ENCODE measurements at regions not wholly inside any gene's neighbourhood (a gene's known extent, or its start where the extent isn't known, plus 50 kb on each side); places are given as distances from the start of the nearest gene placed in this dataset.

- no peak overlapping the region for H3K4me2 ChIP-seq (ENCODE audit: insufficient read depth, low read length, poor library complexity, severe bottlenecking)
- no peak overlapping the region for H2AK5ac ChIP-seq (ENCODE audit: low read depth, low read length)
- no peaks in the 10 kb centered on the region for H3K79me1 ChIP-seq (ENCODE audit: low read depth, low read length)
- no peak overlapping the region for H4K8ac ChIP-seq (ENCODE audit: low read depth, low read length)
- no peak overlapping the region for H3K23ac ChIP-seq (ENCODE audit: low read depth, low read length, poor library complexity)
- H3K9ac ChIP-seq (ENCODE audit: low read depth, low read length, poor library complexity): no peak overlapping the region
- H3K4me3 ChIP-seq (ENCODE audit: low read length in 2 of 2): no peak overlapping the region
- no peak overlapping the region for H3K27ac ChIP-seq (replicated peaks; ENCODE audit: low read length)
- H3K14ac ChIP-seq (ENCODE audit: low read length): no peak overlapping the region
- H2BK15ac ChIP-seq (ENCODE audit: low read length): no peak overlapping the region
- no peak overlapping the region for H3K18ac ChIP-seq (ENCODE audit: low read length)
- H4K91ac ChIP-seq (ENCODE audit: low read depth, low read length, poor library complexity): no peak overlapping the region
- peaks cover 0 to 3% of the 10 kb centered on the region in 2 donors for H3K4me1 ChIP-seq (ENCODE audit: control insufficient read depth in 2 of 2, insufficient read depth in 1 of 2, low read depth in 1 of 2, low read length in 2 of 2)
- no peaks in the 10 kb centered on the region for H3K9me3 ChIP-seq (replicated peaks in 1 of 2; ENCODE audit: control insufficient read depth in 2 of 2, insufficient read depth in 1 of 2, low read depth in 1 of 2, low read length in 2 of 2)
- H3K27me3 ChIP-seq (ENCODE audit: control insufficient read depth in 3 of 3, insufficient read depth in 3 of 3, low read depth in 1 of 3, low read length in 3 of 3): no peaks in the 10 kb centered on the region
- no peaks in the 10 kb centered on the region for H3K36me3 ChIP-seq (replicated peaks in 1 of 2; ENCODE audit: control insufficient read depth in 2 of 2, insufficient read depth in 2 of 2, low read length in 2 of 2)
- no peak overlapping the region for H2BK120ac ChIP-seq (ENCODE audit: low read depth, low read length)
- WGBS, 2 donors (ENCODE audit: extremely low coverage in 2 of 2, insufficient read length in 2 of 2, insufficient replicate concordance in 1 of 2): no CpG with 5 or more reads among the region's 1 CpG
- no peak overlapping the region for H2AFZ ChIP-seq (ENCODE audit: low read length)
- no peak overlapping the region for H3K4ac ChIP-seq (ENCODE audit: low read length)
- DNase-seq (ENCODE audit: low spot score): no peak
- H2BK5ac ChIP-seq (ENCODE audit: low read length): no peak overlapping the region
- H2BK12ac ChIP-seq (ENCODE audit: low read length): no peak overlapping the region
These were observed 53.6 kb upstream of the HTR1A start for GRCh38 chr5:64015824-64016223.

Data from neuronal stem cell (in vitro differentiated cells).